Tibial nerve (tissue), 4 donors: ENCODE measurements at regions not wholly inside any gene's neighbourhood (a gene's known extent, or its start where the extent isn't known, plus 50 kb on each side); places are given as distances from the start of the nearest gene placed in this dataset.
"Not testable (repeated sequence)": the region's sequence is repeated elsewhere in the genome, so short reads cannot be mapped to it uniquely, and the experiment has no call there.

ENCODE experiments used
- DNase-seq, 2 donors: peaks; one replicate each; pipeline ENCODE4 v3.0.0-alpha.2; 2019; ENCODE audit warnings: low spot score in 2 of 2
- H3K27ac ChIP-seq, 4 donors: fragments of 200-600 bp; sonication (generic) in 3 of 4; one replicate each; pipeline ENCODE4 v1.5.1; 2017 to 2019; ENCODE audit warnings: mild to moderate bottlenecking in 1 of 4
- H3K27me3 ChIP-seq, 2 donors: fragments of 200-600 bp; sonication (generic) in 1 of 2; one replicate each; pipeline versions ENCODE4 v1.5.1 to v1.6.0; 2017 to 2019
- H3K36me3 ChIP-seq, 3 donors: fragments of 200-600 bp; sonication (generic); one replicate each; pipeline ENCODE4 v1.5.1; 2018 to 2019
- H3K4me1 ChIP-seq, 4 donors: fragments of 200-600 bp; sonication (generic) in 3 of 4; one replicate each; pipeline ENCODE4 v1.5.1; 2017 to 2019
- H3K4me3 ChIP-seq, 4 donors: fragments of 200-600 bp; sonication (generic) in 3 of 4; one replicate each; pipeline ENCODE4 v1.5.1; 2017 to 2019; ENCODE audit warnings: mild to moderate bottlenecking in 1 of 4, moderate library complexity in 1 of 4
- H3K9me3 ChIP-seq, 4 donors: fragments of 200-600 bp; sonication (generic) in 3 of 4; one replicate each; pipeline ENCODE4 v1.5.1; 2017 to 2019
- CTCF ChIP-seq, 5 experiments: fragments of 200-600 bp in 3 of 5; fragments of 450-650 bp in 2 of 5; sonication (generic) in 3 of 5; IDR thresholded peaks; one replicate each; pipeline ENCODE4 v1.5.1; 2016 to 2019; ENCODE audit warnings: antibody characterized with exemption in 5 of 5, mild to moderate bottlenecking in 3 of 5, moderate library complexity in 2 of 5
- EP300 ChIP-seq, 2 donors: sonication (generic); formaldehyde crosslinking; IDR thresholded peaks; one replicate each; pipeline ENCODE4 v1.6.1; 2017; ENCODE audit warnings: antibody characterized with exemption in 2 of 2, mild to moderate bottlenecking in 1 of 2
- POLR2A ChIP-seq, 2 donors: fragments of 450-650 bp; IDR thresholded peaks; one replicate each; pipeline ENCODE4 v1.6.1; 2017; ENCODE audit warnings: antibody characterized with exemption in 2 of 2, mild to moderate bottlenecking in 2 of 2, moderate library complexity in 2 of 2
- WGBS, 2 donors: methylation state at CpG; one replicate each; pipeline ENCODE4 v1.1.5; 2018; 5-methylcytosine and 5-hydroxymethylcytosine counted together

DNA sequence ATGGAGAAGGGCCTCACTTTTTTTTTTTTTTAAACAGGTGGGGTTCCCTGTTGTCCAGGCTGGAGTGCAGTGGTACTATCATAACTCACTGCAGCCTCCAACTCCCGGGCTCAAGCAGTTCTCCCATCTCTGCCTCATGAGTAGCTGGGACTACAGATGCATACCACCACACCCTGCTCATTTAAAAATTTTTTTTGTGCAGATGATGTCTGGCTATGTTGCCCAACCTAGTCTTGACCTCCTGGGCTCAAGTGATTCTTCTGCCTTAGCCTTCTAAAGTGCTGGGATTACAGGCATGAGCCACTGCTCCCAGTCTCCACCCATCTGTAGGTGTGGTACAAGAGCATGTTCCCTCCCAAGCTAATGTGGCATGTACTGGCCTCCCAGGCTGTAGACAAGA is 380.6 kb upstream of the AMELY start:
- 100% methylated on average over 1 of the region's 1 CpG; no CpG with 5 or more reads in 1 of the 2 donors for WGBS, 2 donors
- DNase-seq, result no peak

GRCh38 chrY:7289889-7290833 is 378.6 kb upstream of the AMELY start:
- WGBS, 2 donors, result 71% methylated on average over 10 of the region's 10 CpGs; no CpG with 5 or more reads in 1 of the 2 donors
- Histone ChIP-seq H3K27me3 (no peaks in the 10 kb centered on the region), H3K4me1 (no peaks in the 10 kb centered on the region), H3K36me3 (no peaks in the 10 kb centered on the region), H3K4me3 (no peak overlapping the region), H3K27ac (peak overlapping the region in 2 of 4 donors; percentile 41 to 53), H3K9me3 (no peaks in the 10 kb centered on the region)
- TF ChIP-seq POLR2A (IDR thresholded peaks at IDR 0.05), result no peak
- no peak for TF ChIP-seq EP300 (IDR thresholded peaks at IDR 0.05)
- TF ChIP-seq CTCF (IDR thresholded peaks at IDR 0.05), result no peak
- DNase-seq, result no peak

More for the DNA sequence above, 380.6 kb upstream of the AMELY start:
- H3K4me3 ChIP-seq, result no peak overlapping the region
- no peak for TF ChIP-seq POLR2A (IDR thresholded peaks at IDR 0.05)
- no peak for TF ChIP-seq CTCF (IDR thresholded peaks at IDR 0.05)
- TF ChIP-seq EP300 (IDR thresholded peaks at IDR 0.05), result no peak
- no peaks in the 10 kb centered on the region for H3K9me3 ChIP-seq
- H3K27ac ChIP-seq, result no peak overlapping the region
- H3K36me3 ChIP-seq, result no peaks in the 10 kb centered on the region
- H3K4me1 ChIP-seq, result no peaks in the 10 kb centered on the region
- no peaks in the 10 kb centered on the region for H3K27me3 ChIP-seq

DNA sequence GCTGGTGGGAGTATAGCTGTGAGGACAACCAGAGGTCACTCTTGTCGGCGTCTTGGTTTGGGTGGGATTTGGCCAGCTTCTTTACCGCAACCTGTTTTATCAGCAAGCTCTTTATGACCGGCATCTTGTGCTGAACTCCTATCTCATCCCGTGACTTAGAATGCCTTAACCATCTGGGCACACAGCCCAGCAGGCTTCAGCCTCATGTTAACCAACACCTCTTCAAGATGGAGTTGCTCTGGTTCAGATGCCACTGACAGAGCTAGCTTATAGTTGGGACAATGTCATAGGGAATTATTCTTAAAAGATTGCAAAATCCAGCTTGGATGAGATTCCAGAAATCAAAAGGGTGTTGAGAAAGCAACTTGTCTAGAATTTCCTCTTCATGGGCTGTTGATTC is 377.1 kb upstream of the AMELY start:
- H3K27ac ChIP-seq, result no peak overlapping the region
- no peak overlapping the region for H3K4me3 ChIP-seq

GRCh38 chrY:7287963-7288362 is 376.4 kb upstream of the AMELY start:
- DNase-seq, H3K27me3 ChIP-seq, H3K4me3 ChIP-seq, H3K36me3 ChIP-seq, H3K4me1 ChIP-seq, H3K9me3 ChIP-seq, H3K27ac ChIP-seq: not testable (repeated sequence)
- WGBS, 2 donors, result 70% methylated on average over 2 of the region's 2 CpGs; no CpG with 5 or more reads in 1 of the 2 donors

More for the DNA sequence above, 377.1 kb upstream of the AMELY start:
- TF ChIP-seq EP300 (IDR thresholded peaks at IDR 0.05) (no peak), POLR2A (IDR thresholded peaks at IDR 0.05) (no peak), CTCF (IDR thresholded peaks at IDR 0.05) (no peak)
- Histone ChIP-seq H3K4me1 (no peaks in the 10 kb centered on the region), H3K9me3 (no peaks in the 10 kb centered on the region), H3K36me3 (peaks cover 0 to 4% (median 0%) of the 10 kb centered on the region in 3 donors), H3K27me3 (no peaks in the 10 kb centered on the region)
- DNase-seq, result no peak
- WGBS, 2 donors, result 94% methylated on average over 5 of the region's 5 CpGs; no CpG with 5 or more reads in 1 of the 2 donors

GRCh38 chrY:7285388-7285787 is 373.8 kb upstream of the AMELY start:
- TF ChIP-seq POLR2A (IDR thresholded peaks at IDR 0.05) (no peak), EP300 (IDR thresholded peaks at IDR 0.05) (no peak), CTCF (IDR thresholded peaks at IDR 0.05) (no peak)
- H3K36me3 ChIP-seq, result peaks cover 0 to 4% (median 0%) of the 10 kb centered on the region in 3 donors
- DNase-seq, result no peak
- no peaks in the 10 kb centered on the region for H3K4me1 ChIP-seq
- no peak overlapping the region for H3K4me3 ChIP-seq
- H3K27ac ChIP-seq, result no peak overlapping the region
- 60% methylated on average over 2 of the region's 2 CpGs; no CpG with 5 or more reads in 1 of the 2 donors for WGBS, 2 donors
- H3K9me3 ChIP-seq, result no peaks in the 10 kb centered on the region
- no peaks in the 10 kb centered on the region for H3K27me3 ChIP-seq
